Endothelial cell of umbilical vein (primary cell): ENCODE measurements at regions not wholly inside any gene's neighbourhood (a gene's known extent, or its start where the extent isn't known, plus 50 kb on each side); places are given as distances from the start of the nearest gene placed in this dataset.

Experiments
- BruUV-seq: library from RNA; stranded (reverse); fragments of 400-500 nt; replicated peaks from 2 replicates; lab custom pipeline; 2021; lab: Mats Ljungman, UMichigan
- CTCF ChIA-PET: fragments of 300-600, 350-600 bp; sonication (Branson Sonifier 250); formaldehyde crosslinking; loops from one replicate; lab custom pipeline; 2021; ENCODE audit warnings: antibody characterized with exemption, inconsistent platforms; lab: Charles Lee
- POLR2A ChIA-PET: fragments of 300-600, 350-600 bp; sonication (Branson Sonifier 250); formaldehyde crosslinking; loops from one replicate; lab custom pipeline; 2021; ENCODE audit warnings: antibody characterized with exemption, inconsistent platforms; lab: Charles Lee
- DNase-seq: peaks from one replicate; pipeline ENCODE4 v3.0.0-alpha.2; 2011; ENCODE audit warnings: low read depth, low spot score
- FAIRE-seq: peaks from 2 replicates; lab custom pipeline; 2011; peaks lifted over from hg19 to GRCh38; lab: Jason Lieb, UNC
- H2AFZ ChIP-seq: 2 replicates; pipeline ENCODE4 v1.6.0; 2012; ENCODE audit warnings: low read depth, low read length, control low read depth, inconsistent platforms
- H3K27ac ChIP-seq: 2 replicates; pipeline ENCODE4 v1.5.1; 2011; ENCODE audit warnings: low read depth, mild to moderate bottlenecking, control low read depth, low read length, moderate library complexity; ENCODE audit not compliant: insufficient read depth
- H3K27me3 ChIP-seq, 2 experiments: 2 replicates each; pipeline versions ENCODE4 v1.6.0 to v1.6.1; 2011; ENCODE audit warnings: low read length in 2 of 2, mixed read lengths in 1 of 2; ENCODE audit not compliant: control insufficient read depth in 2 of 2, insufficient read depth in 2 of 2
- H3K36me3 ChIP-seq, 2 experiments: 2 replicates in 1 of 2; 3 replicates in 1 of 2; pipeline ENCODE4 v1.5.1; 2011; ENCODE audit warnings: low read length in 2 of 2, mild to moderate bottlenecking in 1 of 2, moderate library complexity in 1 of 2; ENCODE audit not compliant: control insufficient read depth in 2 of 2, insufficient read depth in 2 of 2; ENCODE audit errors: extremely low read depth in 1 of 2
- H3K4me1 ChIP-seq: 3 replicates; pipeline ENCODE4 v1.5.1; 2011; ENCODE audit warnings: mild to moderate bottlenecking, low read length; ENCODE audit not compliant: control insufficient read depth, insufficient read depth; ENCODE audit errors: extremely low read depth
- H3K4me2 ChIP-seq: 2 replicates; pipeline ENCODE4 v1.6.1; 2011; ENCODE audit warnings: low read length, control low read depth, mixed read lengths; ENCODE audit not compliant: insufficient read depth
- H3K4me3 ChIP-seq, 3 experiments: fragments of 200-600 bp in 1 of 3; sonication (generic), shearing (Covaris generic) in 1 of 3; replicated peaks in 1 of 3; 2 replicates each; pipeline ENCODE4 v1.5.1; 2011 to 2016; ENCODE audit warnings: control low read depth in 3 of 3, low read length in 3 of 3, mild to moderate bottlenecking in 2 of 3, inconsistent platforms in 1 of 3, low read depth in 1 of 3, moderate library complexity in 1 of 3; ENCODE audit not compliant: insufficient read depth in 1 of 3
- H3K79me2 ChIP-seq: 2 replicates; pipeline ENCODE4 v1.6.0; 2012; ENCODE audit warnings: low read length, inconsistent platforms; ENCODE audit not compliant: control insufficient read depth, insufficient read depth
- H3K9ac ChIP-seq: replicated peaks from 2 replicates; pipeline ENCODE3; 2011; ENCODE audit warnings: low read length, control low read depth; ENCODE audit not compliant: insufficient read depth; ENCODE audit errors: extremely low read depth
- H3K9me1 ChIP-seq: replicated peaks from 3 replicates; pipeline ENCODE4 v1.6.0; 2011; ENCODE audit warnings: mild to moderate bottlenecking, low read length; ENCODE audit not compliant: control insufficient read depth, insufficient read depth; ENCODE audit errors: extremely low read depth
- H3K9me3 ChIP-seq: replicated peaks from 2 replicates; pipeline ENCODE4 v1.5.1; 2012; ENCODE audit warnings: low read length, inconsistent platforms; ENCODE audit not compliant: control insufficient read depth, insufficient read depth
- H4K20me1 ChIP-seq: replicated peaks from 2 replicates; pipeline ENCODE3; 2011; ENCODE audit warnings: mild to moderate bottlenecking, low read length; ENCODE audit not compliant: control insufficient read depth, insufficient read depth; ENCODE audit errors: extremely low read depth
- CTCF ChIP-seq, 2 donors: IDR thresholded peaks; 1 replicate in 1 of 2; 2 replicates in 1 of 2; pipeline ENCODE4 v1.5.1; 2011; ENCODE audit warnings: low read length in 2 of 2, mild to moderate bottlenecking in 2 of 2, moderate library complexity in 2 of 2, control low read depth in 1 of 2, inconsistent platforms in 1 of 2, low read depth in 1 of 2; ENCODE audit not compliant: insufficient read depth in 1 of 2; ENCODE audit errors: extremely low read depth in 1 of 2
- EZH2 ChIP-seq: IDR thresholded peaks from 2 replicates; pipeline ENCODE4 v1.6.1; 2012; ENCODE audit warnings: borderline replicate concordance, low read depth, mild to moderate bottlenecking, moderate library complexity, low read length, inconsistent platforms; ENCODE audit not compliant: severe bottlenecking
- FOS ChIP-seq: IDR thresholded peaks from 2 replicates; pipeline ENCODE4 v1.6.1; 2011; ENCODE audit warnings: mild to moderate bottlenecking, low read length, moderate library complexity, borderline replicate concordance; ENCODE audit not compliant: insufficient read depth
- GATA2 ChIP-seq: IDR thresholded peaks from 2 replicates; pipeline ENCODE4 v1.7.0; 2011; ENCODE audit warnings: low read depth, mild to moderate bottlenecking, moderate library complexity, mixed read lengths, low read length; ENCODE audit not compliant: insufficient read length, insufficient read depth
- JUN ChIP-seq: IDR thresholded peaks from 2 replicates; pipeline ENCODE4 v1.6.1; 2011; ENCODE audit warnings: borderline replicate concordance, low read depth; ENCODE audit not compliant: insufficient read length, insufficient read depth
- MYC ChIP-seq: IDR thresholded peaks from one replicate; pipeline ENCODE4 v1.6.1; 2011; ENCODE audit warnings: mild to moderate bottlenecking, low read depth, low read length
- POLR2A ChIP-seq: IDR thresholded peaks from 2 replicates; pipeline ENCODE4 v1.6.1; 2012; ENCODE audit warnings: low read depth, mild to moderate bottlenecking, control low read depth, low read length
- POLR2AphosphoS5 ChIP-seq: IDR thresholded peaks from 2 replicates; pipeline ENCODE4 v1.6.1; 2012; ENCODE audit warnings: low read depth, mild to moderate bottlenecking, control low read depth, low read length, moderate library complexity; ENCODE audit not compliant: insufficient read depth
- dilution Hi-C: fragments of 300-500 bp; cut with MboI; formaldehyde crosslinking; loops from one replicate; pipeline ENCODE4 v1.15.0; 2019; ENCODE audit warnings: low sequenced_read_pairs; ENCODE audit not compliant: extremely low pct_ligation_motif_present
- intact Hi-C: fragments of 100-400 bp; cut with micrococcal nuclease; formaldehyde crosslinking; loops from one replicate; pipeline ENCODE4 v1.10.0; 2022
- TF ChIP-seq, protein P1 (sequence below): IDR thresholded peaks from 2 replicates; pipeline ENCODE4 v1.6.1; 2011; ENCODE audit not compliant: insufficient read depth, insufficient read length

DNA sequence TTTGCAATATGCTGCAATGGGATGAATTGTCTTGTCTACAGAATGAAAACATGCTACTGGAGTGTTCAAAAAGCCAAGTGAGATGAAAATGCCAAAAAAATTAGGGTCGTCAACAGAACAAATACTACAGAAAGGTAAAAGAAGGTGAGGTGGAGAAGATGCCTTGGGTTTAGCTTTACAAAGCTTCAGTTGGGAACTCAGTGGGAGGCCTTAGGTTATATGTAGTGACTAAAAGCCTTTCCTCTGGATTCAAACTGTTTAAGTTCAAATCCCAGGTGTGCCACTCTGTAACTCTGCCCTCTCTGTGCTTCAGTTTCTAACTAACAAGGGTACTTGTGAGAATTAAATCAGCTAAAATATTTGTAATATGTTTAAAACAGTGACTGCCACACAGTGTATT lies 84.9 kb upstream of the PDE3A start:
- CTCF ChIA-PET, result interaction anchor here (1.1 kb wide), 1 partner anchor 11 kb away, joined by 3 read pairs; no protein-coding TSS in a partner anchor
- no peak for DNase-seq
- TF ChIP-seq EZH2 (no peak), FOS (no peak), GATA2 (no peak), JUN (no peak), POLR2AphosphoS5 (no peak), POLR2A (no peak), MYC (no peak), CTCF (IDR thresholded peaks at IDR 0.05; ENCODE audit: extremely low read depth in 1 of 2, insufficient read depth in 1 of 2, low read depth in 1 of 2, low read length in 2 of 2) (no peak)
- TF ChIP-seq, protein P1, sequence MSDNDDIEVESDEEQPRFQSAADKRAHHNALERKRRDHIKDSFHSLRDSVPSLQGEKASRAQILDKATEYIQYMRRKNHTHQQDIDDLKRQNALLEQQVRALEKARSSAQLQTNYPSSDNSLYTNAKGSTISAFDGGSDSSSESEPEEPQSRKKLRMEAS, result no peak
- FAIRE-seq, result no peak
- Histone ChIP-seq H3K79me2 (no peaks in the 10 kb centered on the region), H3K4me2 (no peak overlapping the region), H4K20me1 (no peaks in the 10 kb centered on the region), H2AFZ (no peak overlapping the region), H3K36me3 (no peaks in the 10 kb centered on the region), H3K9me3 (no peaks in the 10 kb centered on the region), H3K27ac (no peak overlapping the region), H3K27me3 (no peaks in the 10 kb centered on the region), H3K4me3 (no peak overlapping the region), H3K4me1 (peaks cover 12% of the 10 kb centered on the region), H3K9ac (no peak overlapping the region), H3K9me1 (no peaks in the 10 kb centered on the region)
- POLR2A ChIA-PET, result no interaction called here
- no TSS peak for BruUV-seq
- intact Hi-C loops (no loop called here), dilution Hi-C loops (no loop called here)
